GM19240 (cell line): ENCODE measurements at regions not wholly inside any gene's neighbourhood (a gene's known extent, or its start where the extent isn't known, plus 50 kb on each side); places are given as distances from the start of the nearest gene placed in this dataset.
"Not testable (repeated sequence)": the region's sequence is repeated elsewhere in the genome, so short reads cannot be mapped to it uniquely, and the experiment has no call there.

Experiments
- DNase-seq: peaks from one replicate; pipeline ENCODE4 v3.0.0; 2011; ENCODE audit warnings: low spot score; ENCODE audit not compliant: insufficient read length

GRCh38 chr2:762646-763045, 85.4 kb upstream of the TMEM18 start:
- DNase-seq, result no peak

GRCh38 chr2:761384-761783, 84.2 kb upstream of the TMEM18 start:
- no peak for DNase-seq

GRCh38 chr2:760001-760400, 82.8 kb upstream of the TMEM18 start:
- no peak for DNase-seq

- no peak for DNase-seq
Measured at GRCh38 chr2:758073-758820, 81.0 kb upstream of the TMEM18 start.

GRCh38 chr2:753123-753522, 75.9 kb upstream of the TMEM18 start:
- DNase-seq, result no peak

GRCh38 chr2:751474-751873, 74.3 kb upstream of the TMEM18 start:
- DNase-seq, result no peak

- DNase-seq, result no peak
Measured at GRCh38 chr2:750628-751027, 73.4 kb upstream of the TMEM18 start.

- no peak for DNase-seq
Measured at GRCh38 chr2:747762-748351, 70.7 kb upstream of the TMEM18 start.

- DNase-seq, result no peak
Measured at GRCh38 chr2:746697-747096, 69.5 kb upstream of the TMEM18 start.

GRCh38 chr2:744088-744487, 66.9 kb upstream of the TMEM18 start:
- no peak for DNase-seq

- no peak for DNase-seq
Measured at GRCh38 chr2:742221-742620, 65.0 kb upstream of the TMEM18 start.

GRCh38 chr2:741195-741496, 63.9 kb upstream of the TMEM18 start:
- no peak for DNase-seq

GRCh38 chr2:740322-741194, 63.4 kb upstream of the TMEM18 start:
- peak; percentile 14 for DNase-seq

GRCh38 chr2:739864-740321, 62.7 kb upstream of the TMEM18 start:
- DNase-seq, result not testable (repeated sequence)

- no peak for DNase-seq
Measured at GRCh38 chr2:736939-737338, 59.7 kb upstream of the TMEM18 start.

- no peak for DNase-seq
Measured at GRCh38 chr2:735670-736218, 58.5 kb upstream of the TMEM18 start.

- DNase-seq, result no peak
Measured at GRCh38 chr2:734496-734895, 57.3 kb upstream of the TMEM18 start.

- no peak for DNase-seq
Measured at GRCh38 chr2:733495-733894, 56.3 kb upstream of the TMEM18 start.

- DNase-seq, result no peak
Measured at GRCh38 chr2:733001-733400, 55.8 kb upstream of the TMEM18 start.

- no peak for DNase-seq
Measured at GRCh38 chr2:731711-732110, 54.5 kb upstream of the TMEM18 start.

GRCh38 chr2:729376-729861, 52.2 kb upstream of the TMEM18 start:
- no peak for DNase-seq

GRCh38 chr2:728165-728564, 51.0 kb upstream of the TMEM18 start:
- DNase-seq, result no peak
